HG02981 (cell line): ENCODE measurements at regions not wholly inside any gene's neighbourhood (a gene's known extent, or its start where the extent isn't known, plus 50 kb on each side); places are given as distances from the start of the nearest gene placed in this dataset.

Source experiments
- ATAC-seq: cut with Tn5 transposase; IDR thresholded peaks from one replicate; pipeline ENCODE4 v1.9.1; 2021; ENCODE audit warnings: mild to moderate bottlenecking, moderate library complexity; ENCODE audit not compliant: unreplicated experiment

- no peak for ATAC-seq
Measured at GRCh38 chr3:25306066-25306465, 122.0 kb upstream of the RARB start.

GRCh38 chr3:25306705-25307104, 121.4 kb upstream of the RARB start:
- ATAC-seq, result no peak

- no peak for ATAC-seq
Measured at GRCh38 chr3:25313286-25313685, 114.8 kb upstream of the RARB start.

- ATAC-seq, result no peak
Measured at GRCh38 chr3:25324954-25325655, 103.0 kb upstream of the RARB start.

DNA sequence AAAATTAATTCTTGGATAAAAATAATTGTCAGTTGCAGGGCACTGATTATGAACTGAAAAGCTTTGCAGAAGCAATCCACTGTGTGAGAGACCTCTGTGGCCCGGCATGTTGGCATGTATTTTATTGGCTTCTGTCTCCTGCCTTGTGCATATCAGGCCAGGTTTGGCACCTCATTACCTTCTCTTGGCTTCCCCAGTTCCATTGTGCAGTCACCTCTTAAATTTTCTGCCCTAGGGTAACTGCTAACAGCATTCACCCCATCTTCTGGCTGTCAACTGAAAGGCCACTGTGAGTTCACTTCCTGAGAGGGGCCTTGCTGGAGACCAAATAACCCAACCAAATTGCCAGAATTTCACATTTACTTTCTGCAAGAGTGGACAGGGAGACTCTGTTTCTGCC, 92.7 kb upstream of the RARB start:
- ATAC-seq, result no peak

- ATAC-seq, result no peak
Measured at GRCh38 chr3:25338158-25338725, 89.8 kb upstream of the RARB start.

DNA sequence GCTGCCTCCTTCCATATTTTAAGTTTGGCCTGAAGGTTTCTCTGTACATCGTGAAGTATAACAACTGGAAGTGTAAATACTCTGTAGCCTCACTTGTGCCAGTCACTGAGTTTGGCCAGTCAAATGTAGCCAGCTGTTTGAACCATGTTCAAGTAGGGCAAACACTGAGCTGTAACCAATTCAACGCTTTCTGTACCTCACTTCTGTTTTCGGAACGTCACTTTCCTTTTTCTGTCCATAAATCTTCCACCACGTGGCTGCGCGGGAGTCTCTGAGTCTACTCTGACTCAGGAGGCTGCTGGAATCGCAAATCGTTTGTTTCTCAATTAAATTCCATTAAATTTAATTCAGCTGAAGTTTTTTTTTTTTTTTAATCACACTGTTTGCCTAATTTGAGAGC, 88.8 kb upstream of the RARB start:
- ATAC-seq, result no peak

DNA sequence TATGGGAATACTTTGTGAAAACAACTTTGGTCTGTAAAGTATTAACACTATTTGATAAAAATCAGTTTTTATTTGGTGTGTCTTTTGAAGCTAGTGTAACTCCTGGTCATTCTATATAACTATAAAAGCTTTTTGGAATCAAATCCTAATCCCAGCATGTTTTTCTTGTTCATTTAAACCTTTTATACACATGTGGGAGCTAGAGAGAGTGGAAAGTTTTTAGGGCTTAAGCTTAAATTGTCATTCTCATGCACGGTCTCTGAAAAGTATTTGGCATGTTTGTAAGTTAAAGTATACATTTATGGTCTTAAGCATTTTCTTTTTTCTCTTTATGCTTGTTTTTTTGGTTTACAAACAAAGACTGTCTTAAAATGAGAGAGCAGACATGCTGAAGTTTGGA, 83.4 kb upstream of the RARB start:
- ATAC-seq, result no peak

GRCh38 chr3:25349095-25349494, 79.0 kb upstream of the RARB start:
- no peak for ATAC-seq

DNA sequence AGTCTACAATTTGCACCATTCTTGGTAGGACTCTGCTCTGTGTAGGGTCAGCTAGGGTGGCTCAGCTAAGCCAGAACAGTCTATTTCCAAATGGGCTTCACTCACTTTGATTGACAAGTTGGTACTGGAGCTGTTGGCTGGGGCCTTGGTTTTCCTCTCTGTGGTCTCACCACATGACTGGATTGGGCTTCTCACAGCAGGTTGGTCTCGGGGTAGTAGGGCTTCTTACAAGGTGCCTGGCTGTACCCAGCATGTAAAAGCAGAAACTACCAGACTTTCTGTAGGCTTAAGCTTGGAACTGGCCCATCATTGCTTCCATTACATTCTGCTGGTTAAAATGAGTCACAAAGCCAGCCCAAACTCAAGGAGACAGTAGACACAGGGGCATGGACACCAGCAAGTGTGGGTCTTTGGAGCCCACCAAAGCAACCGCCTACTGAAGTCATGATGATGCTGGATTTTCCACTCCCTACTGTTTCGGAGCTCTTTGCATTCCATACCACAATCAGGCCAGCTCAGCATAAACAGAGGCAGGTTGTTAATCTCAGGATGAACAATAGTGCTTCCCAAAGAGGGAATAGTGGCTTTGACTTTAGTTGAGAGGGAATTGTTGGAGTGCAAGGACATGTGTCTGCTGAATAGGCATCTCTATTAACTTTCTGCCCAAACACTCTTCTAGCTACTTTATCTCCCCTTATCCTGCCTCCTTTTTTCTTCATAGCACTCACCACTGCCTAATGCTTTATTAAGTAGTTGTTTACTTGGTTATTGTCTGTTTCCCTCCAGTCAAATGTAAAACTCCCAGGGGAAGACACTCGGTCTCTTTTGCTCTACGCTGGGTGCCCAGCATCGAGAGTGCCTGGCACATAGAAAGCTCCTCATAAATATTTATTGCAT, 78.0 kb upstream of the RARB start:
- no peak for ATAC-seq

GRCh38 chr3:25350725-25351114, 77.3 kb upstream of the RARB start:
- no peak for ATAC-seq

DNA sequence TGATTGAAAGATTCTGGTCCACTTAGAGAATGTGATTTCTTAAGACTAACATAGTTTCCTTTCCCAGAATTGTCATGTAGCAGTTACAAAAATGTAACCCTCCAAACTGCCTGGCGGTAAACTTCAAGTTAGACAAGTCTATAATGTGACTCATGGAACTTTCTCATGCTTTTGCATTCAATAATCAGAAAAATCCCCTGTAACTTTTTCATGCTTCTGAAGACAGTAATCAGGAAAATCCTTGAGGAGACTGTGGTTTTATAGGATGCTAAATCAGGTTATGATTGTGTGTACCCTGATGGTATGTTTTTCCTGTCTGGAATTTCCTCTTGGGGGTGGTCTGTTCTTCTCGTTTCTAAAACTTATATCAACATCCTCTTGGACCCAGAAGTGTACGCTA, 74.0 kb upstream of the RARB start:
- ATAC-seq, result no peak

- ATAC-seq, result no peak
Measured at GRCh38 chr3:25355034-25355885, 72.8 kb upstream of the RARB start.

- no peak for ATAC-seq
Measured at GRCh38 chr3:25355998-25356397, 72.1 kb upstream of the RARB start.

GRCh38 chr3:25362118-25362517, 65.9 kb upstream of the RARB start:
- ATAC-seq, result no peak

GRCh38 chr3:25365636-25366035, 62.4 kb upstream of the RARB start:
- ATAC-seq, result no peak

GRCh38 chr3:25367025-25367424, 61.0 kb upstream of the RARB start:
- ATAC-seq, result no peak

- no peak for ATAC-seq
Measured at GRCh38 chr3:25372167-25372566, 55.9 kb upstream of the RARB start.

DNA sequence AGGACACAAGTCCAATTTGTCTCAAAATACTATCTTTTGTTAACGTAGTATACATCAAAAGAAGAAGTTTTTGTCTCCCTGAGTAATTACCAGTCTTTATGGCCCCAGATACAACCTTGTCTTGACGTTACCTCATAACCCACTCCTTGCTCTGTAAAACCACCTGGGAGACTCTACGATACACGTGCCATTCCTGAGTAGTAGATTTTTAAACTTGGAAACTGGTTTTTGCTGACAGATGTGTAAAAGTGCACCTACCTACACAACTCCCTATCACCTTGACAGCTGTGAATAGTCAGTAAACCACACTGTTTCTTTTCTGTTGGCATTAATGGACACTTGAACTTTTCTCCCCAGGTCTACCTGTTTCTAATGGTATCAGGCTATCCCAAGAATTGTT, 51.7 kb upstream of the RARB start:
- no peak for ATAC-seq

- ATAC-seq, result no peak
Measured at GRCh38 chr3:25377042-25377441, 51.0 kb upstream of the RARB start.
